ENCODE measurements at regions not wholly inside any gene's neighbourhood (a gene's known extent, or its start where the extent isn't known, plus 50 kb on each side); places are given as distances from the start of the nearest gene placed in this dataset.

GRCh38 chr6:88422831-88423230 lies 256.7 kb upstream of the CNR1 start:
- TF ChIP-seq CTCF (IDR thresholded peaks at IDR 0.05) (peak; percentile 17), EZH2 (IDR thresholded peaks at IDR 0.05) (no peak)

Data from neural progenitor cell (in vitro differentiated cells).